Heart right ventricle (tissue), 16 donors: ENCODE measurements at regions not wholly inside any gene's neighbourhood (a gene's known extent, or its start where the extent isn't known, plus 50 kb on each side); places are given as distances from the start of the nearest gene placed in this dataset.
A peak's percentile ranks its signal among the peaks of the same experiment; 100 is the strongest.

Experiments used
- ATAC-seq, 8 donors: fragments of 200-7000 bp; cut with Tn5 transposase; one replicate each; pipeline ENCODE4 v1.9.1; 2020; ENCODE audit warnings: mild to moderate bottlenecking in 8 of 8, moderate library complexity in 8 of 8, moderate number of reproducible peaks in 1 of 8
- DNase-seq, 2 donors: peaks; one replicate each; pipeline ENCODE4 v3.0.0-alpha.2; 2020
- H3K27ac ChIP-seq, 10 donors: fragments of 200-600 bp; sonication (generic) in 2 of 10; one replicate each; pipeline versions ENCODE4 v1.5.0 to v1.8.0; 2020 to 2022; ENCODE audit warnings: mild to moderate bottlenecking in 3 of 10
- H3K27me3 ChIP-seq, 7 donors: fragments of 200-600 bp; one replicate each; pipeline ENCODE4 v1.8.0; 2021 to 2022; ENCODE audit warnings: mild to moderate bottlenecking in 2 of 7
- H3K36me3 ChIP-seq, 9 donors: fragments of 200-600 bp; sonication (generic) in 1 of 9; one replicate each; pipeline versions ENCODE4 v1.5.0 to v1.8.0; 2020 to 2022; ENCODE audit warnings: mild to moderate bottlenecking in 2 of 9
- H3K4me1 ChIP-seq, 9 donors: fragments of 200-600 bp; sonication (generic) in 1 of 9; one replicate each; pipeline versions ENCODE4 v1.5.0 to v1.8.0; 2020 to 2022; ENCODE audit warnings: mild to moderate bottlenecking in 4 of 9
- H3K4me3 ChIP-seq, 10 donors: fragments of 200-600 bp; sonication (generic) in 2 of 10; one replicate each; pipeline versions ENCODE4 v1.5.0 to v1.8.0; 2020 to 2022; ENCODE audit warnings: mild to moderate bottlenecking in 7 of 10, moderate library complexity in 2 of 10
- H3K9me3 ChIP-seq, 11 donors: fragments of 200-600 bp in 10 of 11; sonication (generic) in 2 of 11; one replicate each; pipeline versions ENCODE4 v1.5.0 to v1.8.0; 2013 to 2022; ENCODE audit warnings: mild to moderate bottlenecking in 2 of 11, control low read depth in 1 of 11, moderate library complexity in 1 of 11
- CTCF ChIP-seq, 9 donors: fragments of 200-600 bp; sonication (generic) in 2 of 9; IDR thresholded peaks; one replicate each; pipeline versions ENCODE4 v1.5.0 to v1.8.0; 2021 to 2022; ENCODE audit warnings: antibody characterized with exemption in 9 of 9, mild to moderate bottlenecking in 5 of 9, moderate library complexity in 1 of 9
- WGBS, 2 donors: extraction: QIAGEN DNeasy Blood & Tissue Kit; methylation state at CpG; one replicate each; pipeline ENCODE4 v1.1.7; 2013; ENCODE audit warnings: inconsistent platforms in 1 of 2; 5-methylcytosine and 5-hydroxymethylcytosine counted together
- intact Hi-C, 10 donors: fragments of 100-400 bp; cut with DNase I; formaldehyde crosslinking; loops; one replicate each; pipeline versions ENCODE4 v1.11.1 to v1.14.2; 2022
- donor health status: Arrhythmogenic right ventricular cardiomyopathy.
- donor health status: ischemic (EF 13 %, LVEDD 7.1; RV severe dilation, severe dysfunction).
- donor health status: healthy with polysubstance abuse.
- donor health status: DM: no; HTN: yes; CAD: no.
- donor health status: DM: no; HTN: no; CAD: no.
- donor health status: ischemic (EF 25% LVEDD 6.9; RV normal size, moderate dysfunction).
- donor health status: ischemic (EF 25% LVEDD 5.7; RV mildly dilated, moderate dysfunction).
- donor health status: healthy.
- donor health status: DM: yes; HTN: yes; CAD: no.
- donor health status: Ischemic cardiomyopathy.
- donor health status: ischemic (EF 35%, LVEDD 5.7; RV mildly dilated, moderate dysfunction).
- donor health status: nonischemic (EF 11% LVEDD 7.7; RV severe dilation, severe dysfunction).
- donor health status: DM: yes; HTN: yes; CAD: no.
- donor health status: PGD.
- donor health status: ischemic (EF 29% LVEDD 5.4; RV normal size, mild dysfunction).
- donor health status: nonischemic (EF 23%, LVEDD 6.1; RV moderate dilation, normal function).

- intact Hi-C loops, result loop anchor here in 1 of 10 donors (10.0 kb wide), 1 partner anchor 1795 kb away; no protein-coding TSS in a partner anchor
Measured at GRCh38 chr15:25179673-25180511, 225.1 kb downstream of the SNRPN start.

GRCh38 chr15:25180606-25181292 lies 226.0 kb downstream of the SNRPN start:
- Histone ChIP-seq H3K4me3 (no peak overlapping the region), H3K27ac (no peak overlapping the region), H3K4me1 (no peaks in the 10 kb centered on the region), H3K9me3 (peaks cover 0 to 100% (median 3%) of the 10 kb centered on the region in 11 donors), H3K27me3 (no peaks in the 10 kb centered on the region), H3K36me3 (no peaks in the 10 kb centered on the region)
- intact Hi-C loops, result no loop called here
- DNase-seq (peak in 1 of 2 donors; percentile 1), ATAC-seq (no peak)
- no peak for TF ChIP-seq CTCF (IDR thresholded peaks at IDR 0.05)
- 77 to 81% methylated on average over 15 of the region's 15 CpGs for WGBS, 2 donors

More at GRCh38 chr15:25179673-25180511, 225.1 kb downstream of the SNRPN start:
- H3K36me3 ChIP-seq, result no peaks in the 10 kb centered on the region
- peaks cover 0 to 100% (median 8%) of the 10 kb centered on the region in 11 donors for H3K9me3 ChIP-seq
- WGBS, 2 donors, result 85 to 86% methylated on average over 14 of the region's 14 CpGs
- H3K4me3 ChIP-seq, result no peak overlapping the region
- ATAC-seq (no peak), DNase-seq (peak; percentile 2 to 3)
- no peaks in the 10 kb centered on the region for H3K27me3 ChIP-seq
- no peak overlapping the region for H3K27ac ChIP-seq
- H3K4me1 ChIP-seq, result no peaks in the 10 kb centered on the region
- no peak for TF ChIP-seq CTCF (IDR thresholded peaks at IDR 0.05)

GRCh38 chr15:25181293-25182097 lies 226.7 kb downstream of the SNRPN start:
- ATAC-seq (no peak), DNase-seq (peak in 1 of 2 donors; percentile 1)
- intact Hi-C loops, result no loop called here
- H3K4me3 ChIP-seq, result no peak overlapping the region
- 81 to 85% methylated on average over 16 to 17 of the region's 17 CpGs for WGBS, 2 donors
- TF ChIP-seq CTCF (IDR thresholded peaks at IDR 0.05), result no peak
- no peaks in the 10 kb centered on the region for H3K4me1 ChIP-seq
- H3K9me3 ChIP-seq, result peaks cover 0 to 99% (median 3%) of the 10 kb centered on the region in 11 donors
- no peak overlapping the region for H3K27ac ChIP-seq
- H3K36me3 ChIP-seq, result no peaks in the 10 kb centered on the region
- H3K27me3 ChIP-seq, result no peaks in the 10 kb centered on the region

GRCh38 chr15:25182098-25182478 lies 227.3 kb downstream of the SNRPN start:
- H3K36me3 ChIP-seq, result no peaks in the 10 kb centered on the region
- no peaks in the 10 kb centered on the region for H3K27me3 ChIP-seq
- no peak overlapping the region for H3K27ac ChIP-seq
- 88 to 90% methylated on average over 6 of the region's 6 CpGs for WGBS, 2 donors
- ATAC-seq (no peak), DNase-seq (peak in 1 of 2 donors; percentile 3)
- intact Hi-C loops, result no loop called here
- H3K9me3 ChIP-seq, result peaks cover 0 to 97% (median 3%) of the 10 kb centered on the region in 11 donors
- H3K4me3 ChIP-seq, result no peak overlapping the region
- H3K4me1 ChIP-seq, result no peaks in the 10 kb centered on the region
- no peak for TF ChIP-seq CTCF (IDR thresholded peaks at IDR 0.05)
